NCI-H1105 treated with DMSO at 0.1 percent for 48 hours (cell line): ENCODE measurements at regions not wholly inside any gene's neighbourhood (a gene's known extent, or its start where the extent isn't known, plus 50 kb on each side); places are given as distances from the start of the nearest gene placed in this dataset.
A peak's percentile ranks its signal among the peaks of the same experiment; 100 is the strongest.

Experiments used
- DNase-seq: peaks from one replicate; lab custom pipeline; 2025; lab: John Stamatoyannopoulos, UW

DNA sequence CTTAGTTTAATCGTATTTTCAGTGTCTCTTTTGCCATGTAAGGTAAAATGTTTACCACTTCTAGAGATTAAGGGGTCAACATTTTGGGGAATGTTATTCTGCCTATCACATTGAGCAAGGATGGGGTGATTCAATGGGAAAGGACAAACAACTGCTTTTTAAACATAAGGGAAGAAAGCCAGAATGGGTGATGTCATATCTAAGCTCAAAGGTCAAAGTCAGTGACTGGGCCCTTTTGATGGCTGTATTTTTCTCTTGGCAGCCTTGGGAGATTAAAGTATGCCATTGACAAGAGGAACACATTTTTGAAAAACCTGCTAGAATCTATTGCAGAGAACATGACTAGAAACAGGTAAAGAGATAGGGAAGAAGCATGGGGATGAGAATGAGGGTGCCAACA lies 477.3 kb upstream of the IRAK1BP1 start:
- DNase-seq: no peak

DNA sequence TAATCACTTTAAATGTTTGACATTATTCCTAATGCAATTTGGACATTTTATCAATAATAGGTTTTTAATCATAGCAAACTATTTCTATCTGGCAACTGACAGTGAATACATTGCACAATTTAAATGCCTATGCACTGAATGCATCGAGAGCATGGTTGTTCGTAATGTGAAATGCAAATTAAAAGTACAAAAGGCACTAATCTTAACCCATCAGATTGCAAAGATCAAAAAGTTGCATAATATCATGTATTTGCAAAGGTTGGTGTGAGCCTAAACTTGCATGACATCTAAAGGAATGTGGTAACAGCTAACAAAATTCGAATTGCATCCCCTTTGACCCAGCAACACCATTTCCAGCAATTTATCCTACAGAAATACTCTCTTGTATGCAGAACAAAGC lies 469.9 kb upstream of the IRAK1BP1 start:
- DNase-seq: no peak

DNA sequence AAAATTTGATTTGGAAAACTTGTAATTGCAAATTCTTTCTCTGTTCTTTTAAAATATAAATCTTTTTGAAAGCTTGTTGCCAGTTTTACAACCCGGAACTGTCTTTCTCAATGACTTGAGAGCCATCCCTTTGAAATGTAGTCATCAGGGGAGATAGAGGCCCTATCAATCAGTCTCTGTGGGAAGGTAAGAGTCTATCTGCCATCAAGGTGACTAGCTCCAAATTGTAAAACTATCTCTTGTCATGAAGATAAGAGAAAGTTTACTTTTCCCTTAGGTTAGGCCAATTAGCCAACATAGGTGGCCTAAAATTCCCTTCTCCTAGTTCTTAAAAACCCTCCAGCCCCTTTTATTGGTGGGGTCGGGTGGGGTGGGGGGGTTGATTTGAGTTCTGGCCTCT lies 469.1 kb upstream of the IRAK1BP1 start:
- no peak for DNase-seq

DNA sequence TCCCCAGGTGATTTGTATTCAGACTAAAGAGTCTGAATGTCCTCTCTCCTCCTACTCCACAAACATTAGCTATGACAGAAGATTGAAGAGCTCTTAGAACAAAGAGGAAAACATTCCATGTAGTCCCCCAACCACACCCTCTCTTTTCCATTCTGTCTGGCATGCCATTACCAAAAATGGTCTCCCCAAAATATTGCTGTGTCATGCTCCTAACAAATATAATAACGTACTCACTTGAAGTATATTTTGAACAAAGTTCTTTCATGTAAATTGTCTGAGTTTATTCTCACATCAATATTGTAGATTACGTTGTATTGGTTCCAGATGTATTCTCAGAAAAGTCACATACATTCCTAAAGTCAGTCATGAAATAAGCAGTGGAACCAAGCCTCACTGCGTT lies 467.3 kb upstream of the IRAK1BP1 start:
- DNase-seq: no peak

DNA sequence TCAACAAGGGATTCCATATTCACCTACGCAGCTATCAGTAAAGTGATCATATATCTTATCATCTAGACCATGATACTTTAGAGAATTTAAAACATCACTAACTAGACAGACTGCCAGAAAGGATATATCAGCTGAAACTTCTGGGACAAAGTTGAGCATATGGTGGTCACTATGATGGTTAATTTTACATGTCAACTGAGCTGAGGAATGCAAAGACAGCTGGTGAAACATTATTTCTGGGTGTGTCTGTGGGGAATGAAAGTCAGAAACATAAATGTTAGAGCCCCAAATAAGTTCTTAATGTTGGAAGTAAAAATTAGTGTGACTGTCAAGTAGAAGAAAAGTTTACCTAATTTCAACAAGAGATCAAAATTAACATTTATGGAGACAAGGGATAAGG lies 440.0 kb upstream of the IRAK1BP1 start:
- no peak for DNase-seq

DNA sequence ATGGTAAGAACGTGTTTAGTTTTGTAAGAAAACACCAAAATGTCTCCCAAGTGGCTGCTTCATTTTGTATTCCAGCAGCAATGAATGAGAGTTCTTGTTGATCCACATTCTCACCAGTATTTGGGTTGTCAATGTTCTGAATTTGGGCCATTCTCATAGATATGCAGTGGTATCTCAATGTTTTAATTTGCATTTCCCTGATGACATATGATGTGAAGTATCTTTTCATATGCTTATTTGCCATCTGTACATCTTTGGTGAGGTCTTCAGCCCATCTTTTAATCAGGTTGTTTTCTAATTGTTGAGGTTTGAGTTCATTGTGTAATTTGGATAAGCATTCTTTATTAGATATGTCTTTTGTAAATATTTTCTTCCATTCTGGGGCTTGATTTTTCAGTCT lies 436.8 kb upstream of the IRAK1BP1 start:
- no peak for DNase-seq

DNA sequence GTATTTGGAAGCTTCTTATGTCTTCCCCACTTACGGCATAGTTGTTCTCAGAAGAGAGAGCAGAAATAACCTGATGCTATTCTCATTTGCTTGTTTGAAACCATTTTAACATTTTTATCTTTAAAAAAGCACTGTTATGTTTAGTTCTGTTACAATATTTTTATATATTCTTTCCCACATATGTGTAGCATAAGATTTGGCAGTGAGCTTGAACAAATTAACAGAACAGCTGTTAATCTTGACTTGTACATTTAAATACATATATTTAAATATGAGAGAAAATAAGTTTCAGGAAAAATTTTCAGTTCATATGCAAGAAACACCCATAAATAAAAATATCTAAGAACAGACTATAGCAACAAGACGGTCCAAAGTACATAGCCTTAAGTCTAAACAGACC lies 431.7 kb upstream of the IRAK1BP1 start:
- DNase-seq: no peak

DNA sequence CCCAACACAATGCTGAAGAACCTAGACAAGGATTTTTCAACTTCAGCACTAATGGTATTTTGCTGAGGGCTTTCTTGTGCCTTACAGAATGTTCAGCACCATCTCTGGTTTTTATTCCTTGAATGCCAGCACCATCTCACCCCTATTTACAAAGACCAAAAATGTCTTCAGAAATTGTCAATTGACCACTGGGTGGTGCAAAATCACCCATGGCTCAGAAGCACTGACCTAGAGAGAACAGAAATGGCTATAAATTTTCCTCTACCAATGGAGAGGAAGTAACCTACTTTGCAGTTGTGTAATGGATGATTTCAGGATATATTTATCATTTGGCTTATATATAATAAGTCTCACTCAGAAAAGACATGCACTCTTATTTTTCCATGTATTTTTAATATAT lies 431.0 kb upstream of the IRAK1BP1 start:
- peak; percentile 15 for DNase-seq

DNA sequence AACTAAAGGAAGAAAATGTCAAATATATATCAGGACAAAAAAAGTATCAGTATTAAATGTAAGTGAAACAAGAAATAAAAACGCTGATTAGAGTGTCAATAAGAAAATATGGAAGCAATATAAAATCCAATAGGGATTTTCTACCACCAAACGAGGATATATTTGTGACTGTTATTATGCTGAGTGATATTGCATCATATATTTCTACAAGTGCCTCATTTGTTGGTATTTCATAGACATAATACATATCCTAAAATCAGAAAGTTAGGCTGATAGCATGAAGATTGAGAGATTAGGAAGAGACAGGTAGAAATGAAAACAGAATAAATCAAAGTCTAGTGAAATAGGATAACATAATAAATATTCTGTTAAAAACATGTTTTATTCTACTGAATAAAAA lies 429.2 kb upstream of the IRAK1BP1 start:
- no peak for DNase-seq

DNA sequence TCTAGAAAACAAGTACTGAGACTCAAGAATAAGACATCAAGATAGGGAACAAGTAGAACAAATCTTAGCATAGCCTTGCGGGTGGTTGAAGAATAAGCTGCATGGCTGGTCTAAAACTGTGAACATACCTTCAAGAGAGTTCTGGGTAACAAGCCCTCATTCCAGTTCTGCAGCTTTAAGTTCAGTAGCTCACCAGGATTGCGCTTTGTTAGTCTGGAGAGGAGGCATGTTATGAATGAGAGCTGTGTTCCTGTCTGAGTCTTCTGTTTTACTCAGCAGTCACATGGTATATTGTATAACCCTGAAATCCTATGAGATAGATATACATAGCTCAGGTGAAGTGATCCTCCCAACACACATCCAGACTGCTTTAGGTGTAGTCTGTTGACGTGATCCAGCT lies 406.6 kb upstream of the IRAK1BP1 start:
- DNase-seq: no peak

DNA sequence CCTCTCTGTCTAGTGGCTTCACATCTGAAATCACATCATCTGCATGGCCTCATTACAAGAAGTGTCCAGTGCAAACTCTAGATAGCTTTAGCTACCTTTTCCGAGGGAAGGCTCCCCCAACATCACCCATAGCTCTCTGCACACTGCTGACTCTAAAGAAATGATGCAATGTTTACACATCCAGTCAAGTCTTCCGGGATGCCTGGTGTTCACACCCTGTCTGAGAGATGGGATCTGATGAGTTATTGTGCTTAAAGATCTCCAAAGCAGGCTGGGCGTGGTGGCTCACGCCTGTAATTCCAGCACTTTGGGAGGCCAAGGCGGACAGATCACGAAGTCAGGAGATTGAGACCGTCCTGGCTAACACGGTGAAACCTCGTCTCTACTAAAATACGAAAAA lies 404.6 kb upstream of the IRAK1BP1 start:
- no peak for DNase-seq

DNA sequence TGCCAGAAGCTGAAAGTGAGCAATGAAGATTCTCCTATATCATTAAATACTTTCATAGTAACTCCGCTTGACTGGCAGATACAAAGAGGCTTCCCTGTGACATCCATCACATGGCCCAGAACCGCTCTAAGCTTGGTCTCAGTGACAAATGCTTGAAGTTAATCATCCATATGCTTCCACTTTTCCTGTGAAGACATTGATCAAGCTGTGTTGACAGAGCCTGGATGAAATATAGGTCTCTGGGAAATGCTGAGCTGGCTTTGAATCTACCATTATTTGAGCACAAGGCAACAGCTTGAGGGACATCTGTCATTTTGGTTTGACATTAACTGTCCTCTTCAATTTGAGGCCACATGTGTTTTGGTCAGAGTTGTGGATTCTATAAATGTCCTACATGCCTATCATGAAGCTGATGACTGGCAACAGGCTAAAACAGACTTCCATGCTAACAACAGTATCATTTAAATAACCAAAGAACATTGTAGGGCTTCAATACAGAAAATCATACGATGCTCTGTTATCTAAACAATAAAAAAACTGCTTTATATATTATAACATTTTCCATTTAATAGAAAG lies 402.2 kb upstream of the IRAK1BP1 start:
- no peak for DNase-seq

DNA sequence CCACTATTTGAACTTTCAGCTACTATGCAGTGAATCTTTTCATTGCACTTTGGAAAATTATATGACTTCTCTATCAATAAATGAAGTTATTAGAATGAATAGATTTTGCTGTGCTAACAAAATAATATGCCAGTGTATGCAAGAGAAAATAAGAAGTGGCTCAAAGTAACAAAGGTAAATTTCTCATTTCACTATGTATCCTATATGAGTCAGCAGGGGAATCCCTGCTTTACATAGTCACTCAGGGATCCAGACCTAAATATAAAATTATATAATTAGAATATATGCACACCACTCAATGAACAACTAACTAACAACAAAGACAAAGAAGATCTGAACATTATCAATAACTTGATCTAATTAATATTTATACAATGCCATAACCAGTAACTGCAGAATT lies 390.8 kb upstream of the IRAK1BP1 start:
- no peak for DNase-seq

DNA sequence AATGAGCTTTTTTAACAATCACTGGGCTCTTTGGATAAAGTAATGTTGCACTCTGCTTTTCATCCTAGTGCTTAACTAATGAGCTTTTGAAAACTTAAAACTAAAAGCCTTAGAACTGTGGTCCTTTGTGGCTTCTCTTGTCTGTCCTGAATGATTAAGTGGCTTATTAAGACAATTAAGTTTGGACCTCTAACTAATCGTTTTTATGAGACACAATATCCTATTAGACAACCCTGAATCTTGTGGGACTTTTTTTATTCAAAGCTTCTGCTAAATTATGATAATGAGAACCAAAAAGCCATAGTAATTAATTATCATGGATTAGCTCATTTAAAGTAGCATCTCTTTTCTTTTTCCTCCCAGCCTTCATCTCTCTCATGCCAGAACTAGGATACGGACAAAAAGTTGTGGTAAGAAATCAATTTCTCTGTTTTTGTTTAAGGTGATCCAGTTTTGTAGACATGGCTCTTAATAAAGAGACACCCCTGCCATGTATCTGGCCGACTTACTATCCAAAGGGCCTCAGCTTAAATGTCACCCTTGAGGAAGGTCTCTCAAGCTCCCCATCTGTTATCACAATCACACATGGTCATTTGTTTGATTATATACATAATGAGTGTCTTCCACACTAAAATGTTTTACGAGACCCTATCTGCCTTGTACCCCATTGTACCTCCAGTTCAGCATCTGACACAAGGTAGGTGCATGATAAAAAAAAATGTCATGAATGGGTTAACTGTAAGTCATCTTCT lies 384.4 kb upstream of the IRAK1BP1 start:
- DNase-seq: no peak

DNA sequence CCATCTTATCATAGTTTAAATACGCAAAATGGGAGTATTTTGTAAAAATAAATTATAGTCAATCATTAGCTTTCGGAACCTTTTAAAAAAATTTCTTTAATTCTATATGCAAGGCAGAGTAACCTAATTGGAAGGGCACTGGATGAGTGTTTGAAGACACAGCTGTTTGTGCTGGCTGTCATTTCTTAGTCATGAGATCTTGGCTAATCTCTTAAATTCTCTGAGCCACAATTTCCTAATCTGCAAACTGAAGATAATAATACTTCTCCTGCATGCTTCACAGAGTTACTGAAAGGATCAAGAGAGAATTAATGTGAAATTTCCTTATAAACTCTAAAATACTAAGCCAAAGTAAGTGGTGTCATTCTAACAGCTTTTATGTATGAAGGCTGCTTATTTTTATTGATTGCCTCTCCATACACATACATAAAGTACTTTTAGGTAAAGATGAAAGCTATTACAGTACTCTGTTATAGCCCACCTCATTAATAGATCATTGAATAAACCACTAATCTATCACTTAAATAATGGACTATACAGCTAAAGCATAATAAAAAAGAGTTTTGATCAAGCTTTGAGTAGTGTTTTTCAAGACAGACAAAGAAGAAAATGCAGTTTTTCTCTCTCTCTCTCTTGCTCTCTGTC lies 383.7 kb upstream of the IRAK1BP1 start:
- DNase-seq: no peak

DNA sequence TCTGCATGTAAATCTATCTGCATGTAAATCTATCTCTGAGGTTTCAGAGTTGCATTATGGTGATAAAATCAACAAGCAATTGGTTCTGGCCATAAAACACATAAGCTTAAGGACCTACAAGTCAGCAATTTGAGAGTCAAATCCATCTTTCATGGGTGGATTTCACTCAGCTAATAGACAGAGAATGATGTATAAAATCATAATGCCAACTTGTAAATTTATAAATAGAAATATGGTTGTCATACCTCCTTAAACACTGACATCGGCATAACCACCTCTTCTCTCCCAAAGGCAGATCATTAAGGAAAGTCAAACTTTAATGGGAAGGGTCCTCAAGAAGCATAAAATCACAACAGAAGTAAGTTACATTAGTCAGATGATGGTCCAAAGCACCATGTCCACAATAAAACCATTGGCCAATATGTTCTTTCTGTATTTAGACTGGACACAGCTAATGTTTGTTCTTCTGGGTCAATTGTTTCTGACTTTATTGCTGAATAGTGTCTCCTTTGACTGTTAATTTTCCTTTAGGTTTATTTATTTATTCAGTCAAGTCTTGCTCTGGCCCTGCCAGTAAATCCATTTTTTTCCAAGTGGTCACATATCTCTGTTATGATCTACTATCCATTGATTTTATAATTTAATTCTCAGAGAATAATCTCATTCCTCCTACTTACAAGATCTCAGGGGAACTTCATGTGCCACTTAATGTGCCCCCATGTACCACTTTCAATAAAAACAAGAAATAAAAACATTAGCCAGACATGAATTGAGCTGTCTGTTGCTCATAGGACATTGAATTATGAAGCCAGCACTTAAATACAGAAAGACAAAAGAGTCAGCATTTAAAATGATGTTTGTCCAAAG lies 382.9 kb upstream of the IRAK1BP1 start:
- no peak for DNase-seq

DNA sequence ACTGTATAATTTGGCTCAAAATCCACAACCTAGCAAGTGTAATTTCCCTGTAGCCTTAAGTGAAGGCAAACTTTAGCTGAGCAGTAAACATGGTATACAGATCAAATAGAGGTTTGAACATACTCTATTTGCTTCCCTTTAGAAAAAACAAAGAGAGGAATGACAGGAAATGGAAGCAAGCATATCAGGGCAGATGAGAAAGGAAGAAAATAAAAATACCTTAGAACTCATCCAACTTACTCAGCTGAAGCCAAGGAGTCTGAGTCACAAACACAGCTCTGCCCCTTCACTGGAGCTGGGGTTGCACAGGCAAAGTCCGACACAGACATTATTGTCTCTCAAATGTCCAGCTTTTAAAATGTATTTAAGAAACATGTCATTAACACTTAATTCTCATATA lies 379.9 kb upstream of the IRAK1BP1 start:
- DNase-seq: no peak

DNA sequence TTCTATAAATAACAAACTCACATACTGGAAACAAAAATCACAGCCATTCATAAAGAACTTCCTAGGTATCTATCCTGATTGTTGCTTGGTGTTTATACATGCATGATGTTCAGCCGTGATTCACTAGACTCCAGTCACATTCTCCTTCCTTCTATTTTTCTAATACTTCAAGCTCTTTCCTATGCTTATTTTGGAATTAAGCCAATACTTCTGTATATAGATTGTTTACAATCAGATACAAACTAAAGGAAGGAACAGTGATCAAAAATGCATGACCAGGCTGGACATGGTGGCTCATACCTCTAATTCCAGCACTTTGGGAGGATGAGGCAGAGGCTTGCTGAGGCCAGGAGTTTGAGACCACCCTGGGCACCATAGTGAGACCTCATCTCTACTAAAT lies 377.5 kb upstream of the IRAK1BP1 start:
- no peak for DNase-seq

DNA sequence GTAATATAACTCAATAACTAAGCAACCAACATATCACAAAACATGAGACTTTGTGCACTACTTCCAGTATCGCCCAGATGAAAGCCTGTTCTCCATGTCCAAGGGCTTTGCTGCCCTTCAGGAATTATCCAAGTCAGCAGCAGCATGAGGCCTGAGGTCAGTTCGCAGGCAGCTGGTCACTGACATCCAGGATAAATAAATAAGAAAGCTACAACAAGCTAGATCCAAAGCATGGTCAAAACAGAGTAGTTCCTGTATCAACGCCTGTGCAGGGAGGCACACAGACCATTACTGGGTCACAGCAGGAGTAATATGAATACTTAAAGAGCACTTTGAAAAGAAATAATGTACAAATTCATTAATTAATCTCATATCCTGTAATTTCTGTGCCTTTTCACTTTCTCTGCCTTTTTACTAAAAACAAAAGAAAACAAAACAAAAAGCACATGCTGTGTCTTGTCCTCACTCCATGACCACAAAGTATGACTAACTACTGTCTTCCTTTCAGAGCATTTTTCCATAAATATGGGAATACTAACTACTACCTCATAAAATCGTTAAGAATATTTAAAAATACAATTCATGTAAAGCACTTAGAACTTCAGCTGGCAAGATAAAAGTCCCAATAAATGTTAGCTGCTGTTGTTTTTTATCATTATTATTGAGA lies 374.9 kb upstream of the IRAK1BP1 start:
- no peak for DNase-seq

DNA sequence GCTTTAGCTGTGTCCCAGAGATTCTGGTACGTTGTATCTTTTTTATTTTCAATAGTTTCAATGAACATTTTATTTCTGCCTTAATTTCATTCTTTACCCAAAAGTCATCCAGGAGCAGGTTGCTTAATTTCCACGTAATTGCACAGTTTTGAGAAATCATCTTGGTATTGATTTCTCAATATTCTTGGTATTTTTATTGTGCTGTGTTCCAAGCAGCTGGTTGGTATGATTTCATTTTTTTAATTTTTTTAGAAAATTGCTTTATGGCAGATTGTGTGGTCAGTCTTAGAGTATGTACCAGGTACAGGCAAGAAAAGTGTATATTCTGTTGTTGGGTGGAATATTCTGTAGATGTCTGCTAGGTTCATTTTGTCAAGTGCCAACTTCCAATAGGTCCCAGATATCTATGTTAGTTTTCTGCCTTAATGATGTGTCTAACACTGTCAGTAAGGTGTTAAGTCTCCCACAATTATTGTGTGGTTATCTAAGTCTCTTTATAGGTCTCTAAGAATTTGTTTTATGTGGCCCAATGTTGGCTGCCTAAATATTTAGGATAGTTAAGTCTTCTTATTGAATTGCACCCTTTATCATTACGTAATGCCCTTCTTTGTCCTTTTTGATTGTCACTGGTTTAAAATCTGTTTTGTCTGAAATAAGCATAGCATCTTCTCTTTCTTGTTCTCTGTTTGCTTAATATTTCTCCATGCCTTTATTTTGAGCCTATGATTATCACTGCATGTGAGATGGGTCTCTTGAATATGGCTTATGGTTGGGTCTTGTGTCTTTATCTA lies 366.9 kb upstream of the IRAK1BP1 start:
- no peak for DNase-seq

DNA sequence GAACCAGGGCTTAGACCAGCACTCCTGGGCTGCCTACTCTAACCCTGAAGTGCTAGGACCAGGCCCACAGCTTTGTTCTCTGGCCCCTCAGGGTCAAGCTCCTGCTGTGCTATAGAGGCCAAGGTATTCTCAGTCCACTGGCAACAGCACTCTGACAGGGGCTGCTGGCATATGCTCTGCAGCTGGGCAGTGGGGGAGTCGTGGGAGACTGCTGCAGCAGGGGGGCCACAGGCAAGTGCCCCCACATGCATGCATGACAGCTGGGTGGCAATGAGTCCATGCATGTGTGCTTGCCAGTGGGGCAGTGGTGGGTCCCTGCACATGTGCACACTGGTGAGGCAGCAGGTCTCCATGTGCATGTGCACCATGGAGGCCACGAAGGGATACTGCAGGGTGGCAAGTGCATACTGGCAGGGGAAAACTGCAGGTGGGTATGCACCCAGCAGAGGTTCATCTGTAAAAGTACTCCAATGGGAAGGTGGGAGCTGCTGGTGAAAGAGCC lies 364.9 kb upstream of the IRAK1BP1 start:
- no peak for DNase-seq
